ENCODE measurements at regions not wholly inside any gene's neighbourhood (a gene's known extent, or its start where the extent isn't known, plus 50 kb on each side); places are given as distances from the start of the nearest gene placed in this dataset.

DNA sequence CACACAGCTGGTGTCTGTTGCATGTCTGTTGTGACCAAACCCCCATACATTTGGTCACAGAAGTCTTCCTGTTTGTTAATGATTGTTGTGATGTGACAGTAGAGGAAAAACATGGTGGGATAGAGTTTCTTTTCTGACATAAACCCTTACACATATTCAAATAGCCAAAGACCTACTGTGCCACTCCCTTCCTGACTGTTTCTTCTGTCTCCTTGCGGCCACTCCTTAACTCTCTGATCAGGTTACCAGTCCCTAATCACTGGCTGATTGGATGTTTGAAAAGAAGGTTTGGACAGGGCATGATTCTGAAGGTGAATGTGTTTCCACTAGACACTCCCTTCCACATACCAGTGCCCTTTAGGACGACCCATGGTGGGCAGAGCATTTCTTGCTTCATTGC, 101.2 kb downstream of the SCP2D1 start:
- no peak for ATAC-seq
- no peaks in the 10 kb centered on the region for H3K27me3 ChIP-seq (ENCODE audit: control insufficient read depth, insufficient read depth)
- H3K9me3 ChIP-seq (ENCODE audit: control insufficient read depth, low read length) = no peaks in the 10 kb centered on the region
- no peak overlapping the region for H3K4me3 ChIP-seq (ENCODE audit: low read length)
- H3K27ac ChIP-seq (ENCODE audit: low read length) = no peak overlapping the region
- no peak for DNase-seq
- no peaks in the 10 kb centered on the region for H3K4me1 ChIP-seq (ENCODE audit: control insufficient read depth, insufficient read depth, low read length)
- 73% methylated on average over 2 of the region's 2 CpGs for WGBS
- intact Hi-C loops (cut with DNase I) = no loop called here

DNA sequence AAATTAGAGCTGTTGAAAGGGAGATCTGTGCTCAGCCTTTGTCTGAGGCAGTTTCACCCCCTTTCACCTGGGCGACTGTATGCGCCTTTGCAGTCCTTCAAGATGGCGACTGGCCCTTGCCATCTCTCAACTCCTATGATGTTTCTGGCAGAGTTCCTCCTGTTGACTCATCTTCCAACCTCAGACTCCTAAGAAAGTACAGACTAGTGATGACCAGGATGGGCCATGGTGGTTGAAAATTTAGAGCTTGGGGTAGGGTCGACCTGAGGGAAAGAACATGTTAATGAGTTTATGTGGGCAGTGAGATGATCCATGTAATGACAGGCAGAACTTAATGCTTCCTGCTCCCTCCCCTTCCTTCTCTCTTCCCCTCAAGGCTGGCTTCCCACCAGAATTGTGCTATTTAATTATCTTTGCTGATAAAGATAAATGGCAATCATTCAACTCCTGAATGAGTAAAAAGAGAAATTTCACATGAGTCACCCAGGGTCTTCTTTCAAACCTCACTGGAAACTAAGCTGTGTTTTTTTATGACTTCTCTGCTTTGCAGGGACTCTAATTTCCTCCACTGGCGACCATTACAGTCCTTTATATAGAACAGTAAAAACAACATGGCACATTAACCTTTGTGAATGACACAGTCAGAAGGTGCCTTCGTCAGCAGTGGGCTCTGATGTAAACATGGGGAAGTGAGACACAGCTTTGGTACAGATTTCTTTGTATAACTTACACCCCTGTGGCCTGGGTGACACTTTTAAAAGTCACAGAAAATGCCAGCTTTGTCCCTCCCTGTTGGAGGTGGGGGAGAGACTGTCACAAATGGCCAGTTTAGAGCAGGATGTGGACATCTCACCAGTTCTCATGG, 103.5 kb downstream of the SCP2D1 start:
- intact Hi-C loops (cut with DNase I) = no loop called here
- DNase-seq (no peak), ATAC-seq (no peak)
- no peak overlapping the region for H3K4me3 ChIP-seq (ENCODE audit: low read length)
- no peak overlapping the region for H3K27ac ChIP-seq (ENCODE audit: low read length)
- H3K4me1 ChIP-seq (ENCODE audit: control insufficient read depth, insufficient read depth, low read length) = no peaks in the 10 kb centered on the region
- no peaks in the 10 kb centered on the region for H3K27me3 ChIP-seq (ENCODE audit: control insufficient read depth, insufficient read depth)
- WGBS = 63% methylated on average over 6 of the region's 6 CpGs
- H3K9me3 ChIP-seq (ENCODE audit: control insufficient read depth, low read length) = no peaks in the 10 kb centered on the region

- H3K27me3 ChIP-seq (ENCODE audit: control insufficient read depth, insufficient read depth) = no peaks in the 10 kb centered on the region
- H3K4me3 ChIP-seq (ENCODE audit: low read length) = no peak overlapping the region
- H3K9me3 ChIP-seq (ENCODE audit: control insufficient read depth, low read length) = no peaks in the 10 kb centered on the region
- H3K4me1 ChIP-seq (ENCODE audit: control insufficient read depth, insufficient read depth, low read length) = no peaks in the 10 kb centered on the region
- 70% methylated on average over 3 of the region's 3 CpGs for WGBS
- ATAC-seq = no peak
- DNase-seq = no peak
- H3K27ac ChIP-seq (ENCODE audit: low read length) = no peak overlapping the region
- intact Hi-C loops (cut with DNase I) = no loop called here
Observed at GRCh38 chr20:18919996-18920395, 106.4 kb downstream of the SCP2D1 start.

DNA sequence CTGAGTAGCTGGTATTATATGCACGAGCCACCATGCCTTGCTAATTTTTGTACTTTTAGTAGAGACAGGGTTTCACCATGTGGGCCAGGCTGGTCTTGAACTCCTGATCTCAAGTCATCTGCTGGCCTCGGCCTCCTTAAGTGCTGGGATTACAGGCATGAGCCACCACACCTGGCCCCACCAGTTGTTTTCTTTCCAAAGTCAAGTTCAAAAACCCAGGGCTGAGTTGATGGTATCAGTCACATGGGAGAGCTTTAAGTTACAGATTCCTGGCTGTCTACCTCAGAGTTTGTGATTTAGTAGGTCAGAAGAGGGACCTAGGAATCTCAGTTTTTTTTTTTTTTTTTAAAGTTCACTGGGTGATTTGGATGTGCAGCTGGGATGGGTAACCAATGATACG, 107.7 kb downstream of the SCP2D1 start:
- no peak for ATAC-seq
- no peak overlapping the region for H3K27ac ChIP-seq (ENCODE audit: low read length)

DNA sequence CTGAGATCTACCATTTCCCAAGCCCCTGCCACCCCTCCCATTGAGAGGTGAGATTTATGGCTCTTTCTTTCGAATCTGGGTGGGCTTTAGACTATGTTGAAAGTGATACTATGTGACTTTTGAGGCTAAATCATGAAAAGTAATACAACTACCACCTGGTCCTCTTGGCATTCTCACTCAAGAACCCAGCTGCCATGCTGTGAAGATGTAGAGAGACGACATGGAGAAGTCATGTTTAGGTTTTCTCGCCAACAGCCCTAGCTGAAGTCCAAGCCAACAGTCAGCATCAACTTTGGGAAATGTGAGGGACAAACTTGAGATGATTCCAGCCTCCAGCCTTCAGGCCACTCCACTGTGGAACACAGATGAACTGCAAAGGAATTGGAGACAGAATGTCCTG, 108.7 kb downstream of the SCP2D1 start:
- no peak for ATAC-seq
- intact Hi-C loops (cut with DNase I) = no loop called here
- Histone ChIP-seq H3K27me3 (ENCODE audit: control insufficient read depth, insufficient read depth) (no peaks in the 10 kb centered on the region), H3K9me3 (ENCODE audit: control insufficient read depth, low read length) (no peaks in the 10 kb centered on the region), H3K4me1 (ENCODE audit: control insufficient read depth, insufficient read depth, low read length) (no peaks in the 10 kb centered on the region), H3K4me3 (ENCODE audit: low read length) (no peak overlapping the region), H3K27ac (ENCODE audit: low read length) (no peak overlapping the region)
- DNase-seq = no peak
- WGBS = 61% methylated on average over 3 of the region's 3 CpGs

More for the DNA sequence above, 107.7 kb downstream of the SCP2D1 start:
- 84% methylated on average over 3 of the region's 3 CpGs for WGBS
- Histone ChIP-seq H3K4me1 (ENCODE audit: control insufficient read depth, insufficient read depth, low read length) (no peaks in the 10 kb centered on the region), H3K9me3 (ENCODE audit: control insufficient read depth, low read length) (no peaks in the 10 kb centered on the region), H3K4me3 (ENCODE audit: low read length) (no peak overlapping the region), H3K27me3 (ENCODE audit: control insufficient read depth, insufficient read depth) (no peaks in the 10 kb centered on the region)
- no peak for DNase-seq
- intact Hi-C loops (cut with DNase I) = no loop called here

- 82% methylated on average over 2 of the region's 2 CpGs for WGBS
- H3K4me1 ChIP-seq (ENCODE audit: control insufficient read depth, insufficient read depth, low read length) = no peaks in the 10 kb centered on the region
- DNase-seq = no peak
Observed at GRCh38 chr20:18922898-18923297, 109.3 kb downstream of the SCP2D1 start.

DNA sequence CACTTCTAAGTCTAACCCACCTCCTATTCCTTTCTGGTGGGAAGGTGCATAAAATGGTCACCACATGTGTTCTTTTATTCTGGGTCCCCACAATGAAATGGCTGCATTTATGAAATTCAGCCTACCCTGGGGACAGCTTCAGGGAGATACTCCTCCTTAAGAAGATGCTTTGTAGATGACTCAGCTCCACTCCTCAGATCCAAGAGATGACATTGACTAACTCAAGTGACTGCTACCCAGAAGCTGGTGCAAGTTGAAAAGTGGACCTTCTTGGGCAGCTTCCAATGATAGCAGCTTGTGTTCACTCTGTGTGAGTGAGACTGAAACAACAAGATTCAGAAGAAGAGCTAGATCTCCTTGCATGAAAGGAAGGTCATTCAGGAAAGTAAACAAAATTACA, 113.4 kb downstream of the SCP2D1 start:
- Histone ChIP-seq H3K27me3 (ENCODE audit: control insufficient read depth, insufficient read depth) (no peaks in the 10 kb centered on the region), H3K4me3 (ENCODE audit: low read length) (no peak overlapping the region), H3K27ac (ENCODE audit: low read length) (no peak overlapping the region), H3K9me3 (ENCODE audit: control insufficient read depth, low read length) (no peaks in the 10 kb centered on the region), H3K4me1 (ENCODE audit: control insufficient read depth, insufficient read depth, low read length) (no peaks in the 10 kb centered on the region)
- DNase-seq (no peak), ATAC-seq (no peak)
- intact Hi-C loops (cut with DNase I) = no loop called here

More at GRCh38 chr20:18922898-18923297, 109.3 kb downstream of the SCP2D1 start:
- H3K27me3 ChIP-seq (ENCODE audit: control insufficient read depth, insufficient read depth) = no peaks in the 10 kb centered on the region
- no peak for ATAC-seq
- intact Hi-C loops (cut with DNase I) = no loop called here
- no peak overlapping the region for H3K27ac ChIP-seq (ENCODE audit: low read length)
- H3K4me3 ChIP-seq (ENCODE audit: low read length) = no peak overlapping the region
- no peaks in the 10 kb centered on the region for H3K9me3 ChIP-seq (ENCODE audit: control insufficient read depth, low read length)

DNA sequence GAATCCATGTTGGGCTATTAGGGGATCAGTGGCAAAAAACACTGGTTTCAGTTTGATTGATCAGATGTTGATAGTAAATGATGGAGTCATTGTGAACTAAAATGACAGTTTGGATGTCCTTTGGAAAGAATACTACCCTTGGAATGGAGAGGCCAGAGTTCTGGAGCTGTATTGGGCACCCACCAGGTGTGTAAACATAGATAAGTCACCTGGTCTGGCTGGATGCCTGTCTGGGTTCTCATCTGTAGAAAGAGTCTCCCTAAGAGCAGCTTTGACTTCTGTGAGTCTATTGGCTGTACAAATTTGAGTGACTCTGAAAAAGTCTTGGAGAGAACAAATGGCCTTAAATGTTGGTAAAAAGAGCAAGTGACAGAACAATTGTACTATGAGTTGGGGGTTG, 115.0 kb downstream of the SCP2D1 start:
- Histone ChIP-seq H3K27ac (ENCODE audit: low read length) (no peak overlapping the region), H3K4me3 (ENCODE audit: low read length) (no peak overlapping the region), H3K9me3 (ENCODE audit: control insufficient read depth, low read length) (no peaks in the 10 kb centered on the region), H3K27me3 (ENCODE audit: control insufficient read depth, insufficient read depth) (no peaks in the 10 kb centered on the region), H3K4me1 (ENCODE audit: control insufficient read depth, insufficient read depth, low read length) (no peaks in the 10 kb centered on the region)
- no peak for ATAC-seq
- intact Hi-C loops (cut with DNase I) = no loop called here
- DNase-seq = no peak

GRCh38 chr20:18929800-18930199, 116.2 kb downstream of the SCP2D1 start:
- intact Hi-C loops (cut with DNase I) = no loop called here
- no peaks in the 10 kb centered on the region for H3K27me3 ChIP-seq (ENCODE audit: control insufficient read depth, insufficient read depth)
- no peaks in the 10 kb centered on the region for H3K4me1 ChIP-seq (ENCODE audit: control insufficient read depth, insufficient read depth, low read length)
- no peak overlapping the region for H3K4me3 ChIP-seq (ENCODE audit: low read length)
- WGBS = 95% methylated on average over 1 of the region's 1 CpG
- ATAC-seq (no peak), DNase-seq (no peak)
- no peaks in the 10 kb centered on the region for H3K9me3 ChIP-seq (ENCODE audit: control insufficient read depth, low read length)
- H3K27ac ChIP-seq (ENCODE audit: low read length) = no peak overlapping the region

DNA sequence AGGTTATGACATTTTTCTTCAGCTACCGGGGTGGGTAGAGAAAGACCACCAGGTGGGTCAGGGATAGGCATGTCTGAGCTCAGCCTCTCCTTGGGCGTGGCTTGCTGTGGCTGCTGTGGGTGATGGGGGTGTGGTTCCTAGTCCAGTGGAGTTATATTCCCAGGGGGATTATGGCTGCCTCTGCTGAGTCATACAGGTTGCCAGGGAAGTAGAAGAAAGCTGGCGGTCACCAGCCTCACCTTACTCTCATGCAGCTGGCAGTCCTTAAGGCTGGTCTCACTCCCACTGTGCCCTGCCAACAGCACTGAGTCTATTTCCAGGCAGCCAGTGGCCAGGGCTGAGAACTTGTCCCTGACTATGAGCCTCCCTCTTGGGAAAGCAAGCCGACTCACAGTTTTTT, 130.0 kb downstream of the SCP2D1 start:
- no peak overlapping the region for H3K27ac ChIP-seq (ENCODE audit: low read length)
- no peak overlapping the region for H3K4me3 ChIP-seq (ENCODE audit: low read length)
- intact Hi-C loops (cut with DNase I) = no loop called here
- DNase-seq = peak in 1 of 3 donors; percentile 48
- no peak for ATAC-seq
- H3K27me3 ChIP-seq (ENCODE audit: control insufficient read depth, insufficient read depth) = no peaks in the 10 kb centered on the region
- H3K9me3 ChIP-seq (ENCODE audit: control insufficient read depth, low read length) = no peaks in the 10 kb centered on the region
- no peaks in the 10 kb centered on the region for H3K4me1 ChIP-seq (ENCODE audit: control insufficient read depth, insufficient read depth, low read length)
- 80% methylated on average over 4 of the region's 4 CpGs for WGBS

GRCh38 chr20:18956890-18957289, 143.3 kb downstream of the SCP2D1 start:
- intact Hi-C loops (cut with DNase I) = no loop called here
- ATAC-seq = no peak
- DNase-seq = no peak
- no peak overlapping the region for H3K4me3 ChIP-seq (ENCODE audit: low read length)
- no peak overlapping the region for H3K27ac ChIP-seq (ENCODE audit: low read length)
- H3K4me1 ChIP-seq (ENCODE audit: control insufficient read depth, insufficient read depth, low read length) = no peaks in the 10 kb centered on the region
- H3K27me3 ChIP-seq (ENCODE audit: control insufficient read depth, insufficient read depth) = no peaks in the 10 kb centered on the region
- H3K9me3 ChIP-seq (ENCODE audit: control insufficient read depth, low read length) = no peaks in the 10 kb centered on the region
- 85% methylated on average over 4 of the region's 4 CpGs for WGBS

- DNase-seq = no peak
- WGBS = 80% methylated on average over 2 of the region's 2 CpGs
- no peaks in the 10 kb centered on the region for H3K9me3 ChIP-seq (ENCODE audit: control insufficient read depth, low read length)
- H3K27ac ChIP-seq (ENCODE audit: low read length) = no peak overlapping the region
- intact Hi-C loops (cut with DNase I) = no loop called here
- H3K4me3 ChIP-seq (ENCODE audit: low read length) = no peak overlapping the region
- H3K4me1 ChIP-seq (ENCODE audit: control insufficient read depth, insufficient read depth, low read length) = no peaks in the 10 kb centered on the region
- no peak for ATAC-seq
- no peaks in the 10 kb centered on the region for H3K27me3 ChIP-seq (ENCODE audit: control insufficient read depth, insufficient read depth)
Observed at GRCh38 chr20:18957328-18957727, 143.7 kb downstream of the SCP2D1 start.
